IMR-90 (cell line): ENCODE measurements at regions not wholly inside any gene's neighbourhood (a gene's known extent, or its start where the extent isn't known, plus 50 kb on each side); places are given as distances from the start of the nearest gene placed in this dataset.

Experiments
- ATAC-seq: fragments of 200-7000 bp; cut with Tn5 transposase; 2 replicates; pipeline ENCODE4 v1.9.1; 2020; ENCODE audit warnings: low read depth, mild to moderate bottlenecking, moderate library complexity
- BruUV-seq: library from RNA; stranded (reverse); fragments of 400-500 nt; replicated peaks from 2 replicates; lab custom pipeline; 2021; lab: Mats Ljungman, UMichigan
- CTCF ChIA-PET: fragments of 300-600 bp; formaldehyde crosslinking; extraction: SDS; loops from one replicate; lab custom pipeline; 2021; ENCODE audit warnings: antibody characterized with exemption; lab: Yijun Ruan, JAX
- POLR2A ChIA-PET: fragments of 300-600 bp; sonication (Branson Sonifier 250); formaldehyde crosslinking; loops from one replicate; lab custom pipeline; 2022; ENCODE audit warnings: antibody characterized with exemption; ENCODE audit not compliant: unreplicated experiment; lab: Charles Lee
- DNase-seq: peaks from one replicate; pipeline ENCODE4 v3.0.0; 2013
- H2AFZ ChIP-seq: replicated peaks from 2 replicates; pipeline ENCODE3; 2013; ENCODE audit warnings: low read length, mild to moderate bottlenecking; ENCODE audit not compliant: poor library complexity
- H2AK5ac ChIP-seq: 2 replicates; pipeline ENCODE4 v1.6.1; 2013; ENCODE audit warnings: low read depth, low read length, inconsistent platforms
- H2AK9ac ChIP-seq: replicated peaks from 2 replicates; pipeline ENCODE3; 2013; ENCODE audit warnings: mild to moderate bottlenecking, low read depth, low read length, moderate library complexity; ENCODE audit not compliant: poor library complexity
- H2BK120ac ChIP-seq: 2 replicates; pipeline ENCODE4 v1.6.1; 2013; ENCODE audit warnings: low read depth, low read length, inconsistent platforms
- H2BK15ac ChIP-seq: 3 replicates; pipeline ENCODE4 v1.6.1; 2013; ENCODE audit warnings: low read depth, low read length, inconsistent platforms
- H2BK20ac ChIP-seq: 2 replicates; pipeline ENCODE4 v1.6.1; 2013; ENCODE audit warnings: low read depth, mild to moderate bottlenecking, inconsistent platforms, low read length, moderate library complexity
- H2BK5ac ChIP-seq: 2 replicates; pipeline ENCODE4 v1.6.1; 2013; ENCODE audit warnings: mild to moderate bottlenecking, low read depth, low read length, inconsistent platforms; ENCODE audit not compliant: poor library complexity, severe bottlenecking
- H3K14ac ChIP-seq: replicated peaks from 2 replicates; pipeline ENCODE4 v1.6.1; 2013; ENCODE audit warnings: low read depth, low read length, inconsistent platforms
- H3K18ac ChIP-seq: 2 replicates; pipeline ENCODE4 v1.6.1; 2013; ENCODE audit warnings: low read depth, low read length, control low read depth
- H3K23ac ChIP-seq: 2 replicates; pipeline ENCODE4 v1.6.1; 2013; ENCODE audit warnings: low read depth, low read length, inconsistent platforms
- H3K27ac ChIP-seq: 2 replicates; pipeline ENCODE4 v1.5.1; 2013; ENCODE audit warnings: mild to moderate bottlenecking, control low read depth, low read length; ENCODE audit not compliant: insufficient read depth
- H3K27me3 ChIP-seq: 2 replicates; pipeline ENCODE4 v1.6.1; 2013; ENCODE audit warnings: low read length; ENCODE audit not compliant: control insufficient read depth, insufficient read depth
- H3K36me3 ChIP-seq: 2 replicates; pipeline ENCODE4 v1.6.1; 2013; ENCODE audit warnings: low read length, mixed read lengths; ENCODE audit not compliant: control insufficient read depth, insufficient read depth
- H3K4ac ChIP-seq: 2 replicates; pipeline ENCODE4 v1.6.1; 2013; ENCODE audit warnings: low read depth, low read length, inconsistent platforms
- H3K4me1 ChIP-seq: 2 replicates; pipeline ENCODE4 v1.6.1; 2013; ENCODE audit warnings: low read length, mixed read lengths; ENCODE audit not compliant: control insufficient read depth, insufficient read depth
- H3K4me2 ChIP-seq: 2 replicates; pipeline ENCODE4 v1.6.1; 2013; ENCODE audit warnings: low read depth, mild to moderate bottlenecking, control low read depth, low read length, moderate library complexity
- H3K4me3 ChIP-seq: 2 replicates; pipeline ENCODE4 v1.5.1; 2013; ENCODE audit warnings: low read depth, mild to moderate bottlenecking, control low read depth, low read length, moderate library complexity; ENCODE audit not compliant: insufficient read depth
- H3K56ac ChIP-seq: 2 replicates; pipeline ENCODE4 v1.6.1; 2013; ENCODE audit warnings: low read length, inconsistent platforms; ENCODE audit not compliant: insufficient read depth; ENCODE audit errors: extremely low read depth
- H3K79me1 ChIP-seq, 2 experiments: 2 replicates each; pipeline ENCODE4 v1.6.1; 2013; ENCODE audit warnings: low read length in 2 of 2, inconsistent platforms in 1 of 2, low read depth in 1 of 2
- H3K9ac ChIP-seq: 2 replicates; pipeline ENCODE4 v1.6.1; 2013; ENCODE audit warnings: low read depth, low read length, control low read depth
- H3K9me1 ChIP-seq: 2 replicates; pipeline ENCODE4 v1.6.1; 2013; ENCODE audit warnings: low read length, inconsistent platforms; ENCODE audit not compliant: insufficient read depth
- H3K9me3 ChIP-seq: 2 replicates; pipeline ENCODE4 v1.6.1; 2013; ENCODE audit warnings: low read length; ENCODE audit not compliant: control insufficient read depth, insufficient read depth
- H4K20me1 ChIP-seq: 2 replicates; pipeline ENCODE4 v1.6.1; 2013; ENCODE audit warnings: low read length, inconsistent platforms; ENCODE audit not compliant: insufficient read depth
- H4K5ac ChIP-seq: 2 replicates; pipeline ENCODE4 v1.6.1; 2013; ENCODE audit warnings: mild to moderate bottlenecking, low read depth, low read length, control low read depth
- H4K8ac ChIP-seq, 2 experiments: 2 replicates each; pipeline ENCODE4 v1.6.1; 2013; ENCODE audit warnings: low read depth in 2 of 2, low read length in 2 of 2, control low read depth in 1 of 2, inconsistent platforms in 1 of 2
- H4K91ac ChIP-seq: 2 replicates; pipeline ENCODE4 v1.6.1; 2013; ENCODE audit warnings: low read depth, low read length, inconsistent platforms; ENCODE audit not compliant: insufficient read depth
- RAD21 ChIP-seq: IDR thresholded peaks from 2 replicates; pipeline ENCODE4 v1.6.1; 2012; ENCODE audit warnings: low read length, improper control_type of control experiment
- USF2 ChIP-seq: fragments of 150-350 bp; IDR thresholded peaks from 2 replicates; pipeline ENCODE4 v1.6.1; 2017; ENCODE audit warnings: mild to moderate bottlenecking, antibody characterized with exemption, low read length, low read depth
- whole genome bisulfite sequencing, 2 experiments: methylation state at CpG; one replicate each; pipeline versions ENCODE4 v1.1.5 to v1.1.7; 2013; ENCODE audit warnings: missing lambda C conversion rate in 2 of 2; ENCODE audit not compliant: insufficient read length in 1 of 2; ENCODE audit errors: extremely low coverage in 2 of 2; 5-methylcytosine and 5-hydroxymethylcytosine counted together
- dilution Hi-C: fragments of 300-500 bp; cut with HindIII; formaldehyde crosslinking; loops from one replicate; pipeline ENCODE4 v1.14.3; 2018; ENCODE audit warnings: low sequenced_read_pairs; ENCODE audit not compliant: unreplicated experiment
- in situ Hi-C: fragments of 300-500 bp; cut with MboI; formaldehyde crosslinking; loops from 3 replicates; pipeline ENCODE4 v1.14.3; 2019; ENCODE audit warnings: low sequenced_read_pairs, inconsistent platforms, mixed read lengths
- intact Hi-C: fragments of 100-400 bp; cut with micrococcal nuclease; formaldehyde crosslinking; loops from 2 replicates; pipeline ENCODE4 v1.10.0; 2022

DNA sequence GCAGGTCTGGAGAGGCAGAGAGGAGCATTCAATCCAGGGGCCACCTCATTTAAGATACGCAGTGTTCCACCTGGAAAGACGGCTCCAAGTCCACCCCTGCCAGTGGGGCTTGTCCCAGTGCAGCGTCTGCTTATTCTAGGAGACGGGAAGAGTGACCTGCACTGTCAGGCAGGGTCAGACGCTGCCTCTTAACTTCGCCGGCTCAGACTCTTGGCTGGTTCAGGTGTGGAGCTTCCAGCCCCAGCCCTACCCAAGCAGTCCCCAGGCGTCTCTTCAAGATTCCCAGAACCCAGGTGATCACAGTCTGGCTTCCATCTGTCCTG is 208.5 kb downstream of the TFCP2L1 start:
- no peak overlapping the region for H4K5ac ChIP-seq
- BruUV-seq = no TSS peak
- no peak for DNase-seq
- dilution Hi-C loops (no loop called here), in situ Hi-C loops (loop anchor here (10.0 to 25.0 kb wide), 3 partner anchors 461 to 732 kb away; partner anchors contain the start of genes INHBB, NIFK and RNU4ATAC), intact Hi-C loops (no loop called here)
- no peak overlapping the region for H2BK120ac ChIP-seq
- POLR2A ChIA-PET = no interaction called here
- H3K36me3 ChIP-seq = no peaks in the 10 kb centered on the region
- no peak overlapping the region for H2BK20ac ChIP-seq
- no peak overlapping the region for H2AFZ ChIP-seq
- H3K4me2 ChIP-seq = no peak overlapping the region
- H3K27me3 ChIP-seq = peaks cover 12% of the 10 kb centered on the region; the same call in 1 of the 2 replicates
- peaks cover 9% of the 10 kb centered on the region; the same call in 1 of the 2 replicates for H4K20me1 ChIP-seq
- H3K4me3 ChIP-seq = no peak overlapping the region
- CTCF ChIA-PET = interaction anchor here (1.4 kb wide), 1 partner anchor 19 kb away, joined by 5 read pairs; no protein-coding TSS in a partner anchor
- no peak overlapping the region; the same call in 1 of the 2 replicates for H2AK5ac ChIP-seq
- H3K9ac ChIP-seq = no peak overlapping the region
- no peak overlapping the region for H3K4ac ChIP-seq
- no peak overlapping the region for H3K18ac ChIP-seq
- H3K9me1 ChIP-seq = no peaks in the 10 kb centered on the region
- H4K8ac ChIP-seq = no peak overlapping the region
- no peak overlapping the region for H3K27ac ChIP-seq
- no peak overlapping the region for H3K23ac ChIP-seq
- no peak for ATAC-seq
- no peaks in the 10 kb centered on the region for H3K79me1 ChIP-seq
- no peak for TF ChIP-seq RAD21
- no peak for TF ChIP-seq USF2
- no peak overlapping the region for H2BK15ac ChIP-seq
- no peak overlapping the region for H3K14ac ChIP-seq
- WGBS, 2 experiments = 40% methylated on average over 3 of the region's 8 CpGs; no CpG with 5 or more reads in 1 of the 2 experiments
- no peak overlapping the region for H2AK9ac ChIP-seq
- no peaks in the 10 kb centered on the region; the same call in 1 of the 2 replicates for H3K4me1 ChIP-seq
- no peak overlapping the region for H4K91ac ChIP-seq
- H3K56ac ChIP-seq = no peak overlapping the region
- no peaks in the 10 kb centered on the region for H3K9me3 ChIP-seq
- no peak overlapping the region for H2BK5ac ChIP-seq
